ENCODE measurements at regions not wholly inside any gene's neighbourhood (a gene's known extent, or its start where the extent isn't known, plus 50 kb on each side); places are given as distances from the start of the nearest gene placed in this dataset.

GRCh38 chr12:91937009-91937408 is 208.6 kb downstream of the BTG1 start:
- DNase-seq (ENCODE audit: low spot score), result no peak

GRCh38 chr12:91935296-91935695 is 210.3 kb downstream of the BTG1 start:
- Histone ChIP-seq H3K36me3 (ENCODE audit: control insufficient read depth in 4 of 4, insufficient read depth in 3 of 4, low read depth in 1 of 4, low read length in 3 of 4) (no peaks in the 10 kb centered on the region), H3K4me3 (ENCODE audit: low read depth in 1 of 3, low read length in 3 of 3) (no peak overlapping the region), H3K27me3 (ENCODE audit: control insufficient read depth in 4 of 4, insufficient read depth in 4 of 4, low read length in 3 of 4) (no peaks in the 10 kb centered on the region), H3K27ac (ENCODE audit: low read depth in 1 of 2, low read length in 2 of 2) (no peak overlapping the region), H3K4me1 (ENCODE audit: control insufficient read depth in 4 of 4, insufficient read depth in 4 of 4, low read length in 3 of 4) (no peaks in the 10 kb centered on the region), H3K9me3 (ENCODE audit: control insufficient read depth in 4 of 4, low read length in 3 of 4) (no peaks in the 10 kb centered on the region), H3K9ac (ENCODE audit: low read depth in 1 of 2, low read length in 2 of 2) (no peak overlapping the region)
- DNase-seq (ENCODE audit: low spot score), result no peak
- WGBS, result 92% methylated on average over 2 of the region's 2 CpGs
- no peak for TF ChIP-seq FOXA2 (IDR thresholded peaks at IDR 0.05)
- TF ChIP-seq REST (IDR thresholded peaks at IDR 0.05), result no peak
- TF ChIP-seq NR2F2 (IDR thresholded peaks at IDR 0.05), result no peak
- TF ChIP-seq RAD21 (IDR thresholded peaks at IDR 0.05), result no peak
- TF ChIP-seq MAX (IDR thresholded peaks at IDR 0.05), result no peak
- TF ChIP-seq JUND (IDR thresholded peaks at IDR 0.05), result no peak
- TF ChIP-seq TAF1 (conservative IDR thresholded peaks at IDR 0.05), result no peak
- no peak for TF ChIP-seq YY1 (IDR thresholded peaks at IDR 0.05)
- no peak for TF ChIP-seq ATF3 (IDR thresholded peaks at IDR 0.05)
- no peak for TF ChIP-seq EGR1 (IDR thresholded peaks at IDR 0.05; ENCODE audit: low read depth in 2 of 2)

More at GRCh38 chr12:91937009-91937408, 208.6 kb downstream of the BTG1 start:
- H3K9ac ChIP-seq (ENCODE audit: low read depth in 1 of 2, low read length in 2 of 2), result no peak overlapping the region
- H3K4me1 ChIP-seq (ENCODE audit: control insufficient read depth in 4 of 4, insufficient read depth in 4 of 4, low read length in 3 of 4), result no peaks in the 10 kb centered on the region
- no peaks in the 10 kb centered on the region for H3K9me3 ChIP-seq (ENCODE audit: control insufficient read depth in 4 of 4, low read length in 3 of 4)
- H3K27me3 ChIP-seq (ENCODE audit: control insufficient read depth in 4 of 4, insufficient read depth in 4 of 4, low read length in 3 of 4), result no peaks in the 10 kb centered on the region
- H3K4me3 ChIP-seq (ENCODE audit: low read depth in 1 of 3, low read length in 3 of 3), result no peak overlapping the region
- H3K27ac ChIP-seq (ENCODE audit: low read depth in 1 of 2, low read length in 2 of 2), result no peak overlapping the region
- no peak for TF ChIP-seq REST (IDR thresholded peaks at IDR 0.05)
- TF ChIP-seq HNF4G (IDR thresholded peaks at IDR 0.05), result no peak
- TF ChIP-seq CTCF (IDR thresholded peaks at IDR 0.05; ENCODE audit: low read depth, low read length, missing input control), result no peak
- no peak for TF ChIP-seq YY1 (IDR thresholded peaks at IDR 0.05)
- TF ChIP-seq SP1 (IDR thresholded peaks at IDR 0.05), result no peak
- no peak for TF ChIP-seq MAX (IDR thresholded peaks at IDR 0.05)
- no peak for TF ChIP-seq FOXA1 (IDR thresholded peaks at IDR 0.05)
- TF ChIP-seq NR2F2 (IDR thresholded peaks at IDR 0.05), result no peak
- TF ChIP-seq ATF3 (IDR thresholded peaks at IDR 0.05), result no peak
- 94% methylated on average over 1 of the region's 1 CpG for WGBS
- no peaks in the 10 kb centered on the region for H3K36me3 ChIP-seq (ENCODE audit: control insufficient read depth in 4 of 4, insufficient read depth in 3 of 4, low read depth in 1 of 4, low read length in 3 of 4)

Data from liver (tissue), 8 donors.